Left ventricle myocardium inferior (tissue), 1 donor: ENCODE measurements at regions not wholly inside any gene's neighbourhood (a gene's known extent, or its start where the extent isn't known, plus 50 kb on each side); places are given as distances from the start of the nearest gene placed in this dataset.

ENCODE experiments used
- DNase-seq: peaks from one replicate; pipeline ENCODE4 v3.0.0-alpha.2; 2020
- H3K27ac ChIP-seq: fragments of 200-600 bp; replicated peaks from 2 replicates; pipeline ENCODE4 v1.8.0; 2021
- H3K27me3 ChIP-seq: fragments of 200-600 bp; 2 replicates; pipeline ENCODE4 v1.8.0; 2021; ENCODE audit warnings: low read depth
- H3K36me3 ChIP-seq: fragments of 200-600 bp; 2 replicates; pipeline ENCODE4 v1.8.0; 2021
- H3K4me1 ChIP-seq: fragments of 200-600 bp; 2 replicates; pipeline ENCODE4 v1.8.0; 2021
- H3K4me3 ChIP-seq: fragments of 200-600 bp; 2 replicates; pipeline ENCODE4 v1.8.0; 2021; ENCODE audit warnings: mild to moderate bottlenecking, moderate library complexity
- H3K9me3 ChIP-seq: fragments of 200-600 bp; replicated peaks from 2 replicates; pipeline ENCODE4 v1.8.0; 2021
- CTCF ChIP-seq: fragments of 200-600 bp; IDR thresholded peaks from 2 replicates; pipeline ENCODE4 v1.8.0; 2021; ENCODE audit warnings: antibody characterized with exemption, mild to moderate bottlenecking, borderline replicate concordance
- intact Hi-C: fragments of 100-400 bp; cut with micrococcal nuclease; formaldehyde crosslinking; loops from one replicate; pipeline ENCODE4 v1.11.0; 2022
- donor health status: DM: no; HTN: yes; CAD: no; lungs with severe emphysema.

GRCh38 chr5:96569770-96570169, 92.4 kb upstream of the CAST start:
- H3K9me3 ChIP-seq = no peaks in the 10 kb centered on the region
- no peak overlapping the region for H3K4me3 ChIP-seq
- no peak overlapping the region for H3K27ac ChIP-seq
- DNase-seq = no peak
- H3K27me3 ChIP-seq = no peaks in the 10 kb centered on the region
- TF ChIP-seq CTCF = no peak
- no peaks in the 10 kb centered on the region for H3K4me1 ChIP-seq
- intact Hi-C loops = no loop called here
- no peaks in the 10 kb centered on the region for H3K36me3 ChIP-seq

- no peak for TF ChIP-seq CTCF
- Histone ChIP-seq H3K36me3 (no peaks in the 10 kb centered on the region), H3K4me3 (no peak overlapping the region), H3K27me3 (no peaks in the 10 kb centered on the region), H3K27ac (no peak overlapping the region), H3K9me3 (no peaks in the 10 kb centered on the region), H3K4me1 (no peaks in the 10 kb centered on the region)
- intact Hi-C loops = no loop called here
- no peak for DNase-seq
Observed at GRCh38 chr5:96572864-96573512, 89.2 kb upstream of the CAST start.

GRCh38 chr5:96573513-96573894, 88.7 kb upstream of the CAST start:
- Histone ChIP-seq H3K9me3 (no peaks in the 10 kb centered on the region), H3K4me1 (no peaks in the 10 kb centered on the region), H3K36me3 (no peaks in the 10 kb centered on the region), H3K27me3 (no peaks in the 10 kb centered on the region), H3K4me3 (no peak overlapping the region), H3K27ac (no peak overlapping the region)
- intact Hi-C loops = no loop called here
- no peak for DNase-seq
- no peak for TF ChIP-seq CTCF

- no peak for TF ChIP-seq CTCF
- H3K4me1 ChIP-seq = no peaks in the 10 kb centered on the region
- DNase-seq = no peak
- no peaks in the 10 kb centered on the region for H3K9me3 ChIP-seq
- no peaks in the 10 kb centered on the region for H3K27me3 ChIP-seq
- H3K36me3 ChIP-seq = no peaks in the 10 kb centered on the region
- intact Hi-C loops = no loop called here
- H3K4me3 ChIP-seq = no peak overlapping the region
- H3K27ac ChIP-seq = no peak overlapping the region
Observed at GRCh38 chr5:96576876-96577275, 85.3 kb upstream of the CAST start.

- Histone ChIP-seq H3K36me3 (no peaks in the 10 kb centered on the region), H3K27ac (no peak overlapping the region), H3K4me1 (no peaks in the 10 kb centered on the region), H3K4me3 (no peak overlapping the region), H3K9me3 (no peaks in the 10 kb centered on the region), H3K27me3 (no peaks in the 10 kb centered on the region)
- DNase-seq = no peak
- TF ChIP-seq CTCF = no peak
- intact Hi-C loops = no loop called here
Observed at GRCh38 chr5:96577909-96578308, 84.3 kb upstream of the CAST start.

GRCh38 chr5:96579711-96580110, 82.5 kb upstream of the CAST start:
- Histone ChIP-seq H3K27me3 (no peaks in the 10 kb centered on the region), H3K9me3 (no peaks in the 10 kb centered on the region), H3K4me3 (no peak overlapping the region), H3K27ac (no peak overlapping the region), H3K4me1 (no peaks in the 10 kb centered on the region), H3K36me3 (no peaks in the 10 kb centered on the region)
- TF ChIP-seq CTCF = no peak
- no peak for DNase-seq
- intact Hi-C loops = no loop called here
